OCI-LY3 (cell line): ENCODE measurements at regions not wholly inside any gene's neighbourhood (a gene's known extent, or its start where the extent isn't known, plus 50 kb on each side); places are given as distances from the start of the nearest gene placed in this dataset.

ENCODE experiments used
- H2AFZ ChIP-seq: fragments of 200-600, 300-600 bp; shearing (Covaris generic); 2 replicates; pipeline ENCODE4 v1.6.0; 2014; ENCODE audit warnings: antibody characterized with exemption, low read depth, low read length
- H3K27ac ChIP-seq: fragments of 200-600, 300-600 bp; sonication (generic); 2 replicates; pipeline ENCODE4 v1.5.1; 2014; ENCODE audit warnings: mild to moderate bottlenecking, low read length, moderate library complexity, mixed read lengths
- H3K27me3 ChIP-seq: fragments of 200-600, 300-600 bp; sonication (generic); 2 replicates; pipeline ENCODE4 v1.6.1; 2014; ENCODE audit warnings: low read depth, low read length, mixed read lengths
- H3K36me3 ChIP-seq: fragments of 200-600, 300-600 bp; sonication (generic); replicated peaks from 2 replicates; pipeline ENCODE3; 2014; ENCODE audit warnings: low read depth, low read length, mixed read lengths
- H3K4me1 ChIP-seq: fragments of 300-600, 200-600 bp; sonication (generic); 2 replicates; pipeline ENCODE4 v1.6.1; 2014; ENCODE audit warnings: low read length, mixed read lengths
- H3K4me2 ChIP-seq: fragments of 200-600, 300-600 bp; sonication (generic); 2 replicates; pipeline ENCODE4 v1.6.1; 2014; ENCODE audit warnings: low read length, mixed read lengths
- H3K4me3 ChIP-seq: fragments of 300-600, 200-600 bp; sonication (generic); 2 replicates; pipeline ENCODE4 v1.5.1; 2014; ENCODE audit warnings: antibody characterized with exemption, mild to moderate bottlenecking, low read length, moderate library complexity
- H3K79me2 ChIP-seq: fragments of 300-600, 200-600 bp; shearing (Covaris generic); 2 replicates; pipeline ENCODE4 v1.6.1; 2014; ENCODE audit warnings: mild to moderate bottlenecking, low read length, mixed read lengths
- H3K9ac ChIP-seq: fragments of 300-600, 200-600 bp; shearing (Covaris generic); 2 replicates; pipeline ENCODE4 v1.6.0; 2014; ENCODE audit warnings: mild to moderate bottlenecking, low read length, moderate library complexity
- H3K9me3 ChIP-seq: fragments of 200-600, 300-600 bp; shearing (Covaris generic); 2 replicates; pipeline ENCODE4 v1.6.1; 2014; ENCODE audit warnings: low read length, mixed read lengths; ENCODE audit not compliant: insufficient read depth
- H4K20me1 ChIP-seq: fragments of 200-600, 300-600 bp; sonication (generic); 2 replicates; pipeline ENCODE4 v1.6.1; 2016; ENCODE audit warnings: low read length, mixed read lengths; ENCODE audit not compliant: insufficient read depth
- EZH2phosphoT487 ChIP-seq: fragments of 200-600 bp; shearing (Covaris generic); IDR thresholded peaks from 2 replicates; pipeline ENCODE4 v1.6.1; 2018; ENCODE audit warnings: antibody characterized with exemption, mixed run types, low read depth
- TF ChIP-seq, protein P1 (sequence below): fragments of 200-600, 300-600 bp; sonication (generic); IDR thresholded peaks from 2 replicates; pipeline ENCODE4 v1.5.1; 2014; ENCODE audit warnings: antibody characterized with exemption, low read length, low read depth

DNA sequence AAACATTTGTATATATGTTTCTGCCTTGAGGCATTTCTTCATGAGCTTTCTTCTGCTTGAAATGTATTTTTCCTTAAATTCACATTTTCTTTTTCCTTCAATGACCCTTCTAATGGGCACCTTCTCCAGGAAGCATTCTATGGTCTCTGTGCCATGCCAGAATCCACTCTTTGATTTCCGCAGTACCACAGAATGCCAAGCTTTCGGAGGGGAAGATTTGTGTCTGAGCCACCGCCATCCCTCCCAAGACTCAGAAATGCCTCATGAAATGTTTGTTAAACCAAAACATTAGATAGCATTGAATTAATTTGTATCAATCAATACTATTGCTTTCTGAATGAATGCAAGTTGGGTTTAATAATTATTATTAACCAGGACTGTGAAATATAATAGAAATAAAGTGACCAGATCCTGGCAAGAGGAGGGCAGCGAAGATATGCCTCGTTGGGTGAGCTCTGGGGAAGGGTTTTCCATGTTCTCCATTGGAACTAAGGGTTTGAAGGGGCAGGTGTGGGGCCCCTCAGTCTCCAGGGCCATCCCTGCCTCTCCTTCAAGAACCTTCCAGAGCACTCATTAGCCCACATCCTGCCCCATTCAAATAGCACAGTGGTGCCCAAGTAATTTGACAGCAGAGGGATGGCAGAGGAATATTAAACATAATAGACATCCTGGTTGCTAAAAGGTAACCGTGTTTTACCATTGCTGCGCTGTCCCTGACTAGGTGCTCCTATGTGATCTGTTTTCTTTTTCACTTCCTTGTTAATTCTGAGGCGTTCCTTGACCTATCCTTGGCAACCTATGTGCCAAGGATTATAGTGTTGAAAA, 189.6 kb downstream of the MYCN start:
- Histone ChIP-seq H4K20me1 (no peaks in the 10 kb centered on the region), H3K9me3 (no peaks in the 10 kb centered on the region), H3K9ac (no peak overlapping the region), H3K4me1 (no peaks in the 10 kb centered on the region), H3K79me2 (no peaks in the 10 kb centered on the region), H2AFZ (no peak overlapping the region), H3K27ac (no peak overlapping the region), H3K27me3 (no peaks in the 10 kb centered on the region), H3K4me2 (no peak overlapping the region), H3K36me3 (no peaks in the 10 kb centered on the region), H3K4me3 (no peak overlapping the region)
- TF ChIP-seq EZH2phosphoT487, result no peak
- TF ChIP-seq, protein P1, sequence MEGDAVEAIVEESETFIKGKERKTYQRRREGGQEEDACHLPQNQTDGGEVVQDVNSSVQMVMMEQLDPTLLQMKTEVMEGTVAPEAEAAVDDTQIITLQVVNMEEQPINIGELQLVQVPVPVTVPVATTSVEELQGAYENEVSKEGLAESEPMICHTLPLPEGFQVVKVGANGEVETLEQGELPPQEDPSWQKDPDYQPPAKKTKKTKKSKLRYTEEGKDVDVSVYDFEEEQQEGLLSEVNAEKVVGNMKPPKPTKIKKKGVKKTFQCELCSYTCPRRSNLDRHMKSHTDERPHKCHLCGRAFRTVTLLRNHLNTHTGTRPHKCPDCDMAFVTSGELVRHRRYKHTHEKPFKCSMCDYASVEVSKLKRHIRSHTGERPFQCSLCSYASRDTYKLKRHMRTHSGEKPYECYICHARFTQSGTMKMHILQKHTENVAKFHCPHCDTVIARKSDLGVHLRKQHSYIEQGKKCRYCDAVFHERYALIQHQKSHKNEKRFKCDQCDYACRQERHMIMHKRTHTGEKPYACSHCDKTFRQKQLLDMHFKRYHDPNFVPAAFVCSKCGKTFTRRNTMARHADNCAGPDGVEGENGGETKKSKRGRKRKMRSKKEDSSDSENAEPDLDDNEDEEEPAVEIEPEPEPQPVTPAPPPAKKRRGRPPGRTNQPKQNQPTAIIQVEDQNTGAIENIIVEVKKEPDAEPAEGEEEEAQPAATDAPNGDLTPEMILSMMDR, result no peak

DNA sequence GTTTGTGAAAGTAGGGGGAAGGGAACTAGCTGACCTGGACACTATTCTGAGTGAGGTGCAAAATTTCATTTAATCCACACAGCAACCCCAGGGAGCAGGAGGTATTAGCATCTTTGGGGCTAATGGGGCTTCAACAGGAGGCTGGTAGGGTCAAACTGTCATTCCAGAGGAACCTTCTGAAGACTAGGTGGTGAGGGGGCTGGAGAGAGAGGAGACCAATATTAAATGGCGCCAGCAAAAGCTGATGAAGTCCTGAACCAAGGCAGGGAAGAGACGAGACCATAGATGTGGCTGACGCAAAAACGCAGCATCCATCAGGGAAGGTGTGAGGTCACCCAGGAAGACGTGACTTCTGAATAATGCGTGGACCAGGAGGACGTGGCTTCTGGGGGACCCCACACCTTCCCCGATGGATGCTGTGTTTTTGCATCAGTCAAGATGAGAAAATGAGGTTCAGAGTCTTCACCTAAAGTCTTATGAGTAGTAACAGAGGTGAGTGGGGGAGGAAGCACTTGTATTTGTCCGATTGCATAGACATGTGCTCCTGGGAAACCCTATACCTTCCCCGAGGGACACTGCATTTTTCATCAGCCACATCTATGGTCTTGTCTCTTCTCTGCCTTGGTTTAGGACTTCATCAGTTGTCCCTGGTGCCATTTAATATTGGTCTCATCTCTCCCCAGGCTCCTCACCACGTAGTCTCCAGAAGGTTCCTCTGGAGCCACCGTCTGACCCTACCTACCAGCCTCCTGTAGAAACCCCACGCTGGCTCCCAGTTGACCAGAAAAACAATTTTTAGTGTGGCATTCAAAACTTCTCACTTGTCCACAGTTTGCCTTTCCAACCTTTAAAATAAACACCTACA, 188.6 kb downstream of the MYCN start:
- H3K9ac ChIP-seq, result no peak overlapping the region
- H3K9me3 ChIP-seq, result no peaks in the 10 kb centered on the region
- no peaks in the 10 kb centered on the region for H3K27me3 ChIP-seq
- no peaks in the 10 kb centered on the region for H4K20me1 ChIP-seq
- no peaks in the 10 kb centered on the region for H3K4me1 ChIP-seq
- H3K4me2 ChIP-seq, result no peak overlapping the region
- H3K79me2 ChIP-seq, result no peaks in the 10 kb centered on the region
- H3K4me3 ChIP-seq, result no peak overlapping the region
- no peak overlapping the region for H3K27ac ChIP-seq
- TF ChIP-seq, protein P1, result no peak
- TF ChIP-seq EZH2phosphoT487, result no peak
- H2AFZ ChIP-seq, result no peak overlapping the region
- no peaks in the 10 kb centered on the region for H3K36me3 ChIP-seq

DNA sequence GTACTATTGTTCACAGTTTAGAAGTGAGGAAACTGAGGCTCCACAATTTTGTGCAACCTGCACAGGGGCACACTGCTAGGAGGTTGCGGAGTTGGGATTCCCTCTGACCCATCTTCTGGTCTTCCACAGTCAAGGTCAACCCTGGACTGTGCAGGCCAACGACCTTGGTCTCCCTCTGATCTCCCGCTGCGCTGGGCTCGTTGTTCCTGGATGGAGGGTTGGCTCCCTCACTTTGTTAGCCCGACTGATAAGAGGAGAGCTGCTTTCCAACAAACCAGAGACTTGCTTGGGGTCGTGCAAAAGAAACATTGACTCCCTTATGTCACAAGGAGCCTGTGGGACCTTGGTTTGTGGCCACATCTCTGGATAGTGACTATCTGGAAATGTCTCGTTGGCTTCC, 187.6 kb downstream of the MYCN start:
- no peak overlapping the region for H2AFZ ChIP-seq
- no peak overlapping the region for H3K27ac ChIP-seq
- H3K9me3 ChIP-seq, result no peaks in the 10 kb centered on the region
- no peaks in the 10 kb centered on the region for H3K4me1 ChIP-seq
- TF ChIP-seq EZH2phosphoT487, result no peak
- TF ChIP-seq, protein P1, result no peak
- no peaks in the 10 kb centered on the region for H4K20me1 ChIP-seq
- no peak overlapping the region for H3K4me3 ChIP-seq
- H3K36me3 ChIP-seq, result no peaks in the 10 kb centered on the region
- no peak overlapping the region for H3K4me2 ChIP-seq
- no peak overlapping the region for H3K9ac ChIP-seq
- H3K27me3 ChIP-seq, result no peaks in the 10 kb centered on the region
- no peaks in the 10 kb centered on the region for H3K79me2 ChIP-seq

DNA sequence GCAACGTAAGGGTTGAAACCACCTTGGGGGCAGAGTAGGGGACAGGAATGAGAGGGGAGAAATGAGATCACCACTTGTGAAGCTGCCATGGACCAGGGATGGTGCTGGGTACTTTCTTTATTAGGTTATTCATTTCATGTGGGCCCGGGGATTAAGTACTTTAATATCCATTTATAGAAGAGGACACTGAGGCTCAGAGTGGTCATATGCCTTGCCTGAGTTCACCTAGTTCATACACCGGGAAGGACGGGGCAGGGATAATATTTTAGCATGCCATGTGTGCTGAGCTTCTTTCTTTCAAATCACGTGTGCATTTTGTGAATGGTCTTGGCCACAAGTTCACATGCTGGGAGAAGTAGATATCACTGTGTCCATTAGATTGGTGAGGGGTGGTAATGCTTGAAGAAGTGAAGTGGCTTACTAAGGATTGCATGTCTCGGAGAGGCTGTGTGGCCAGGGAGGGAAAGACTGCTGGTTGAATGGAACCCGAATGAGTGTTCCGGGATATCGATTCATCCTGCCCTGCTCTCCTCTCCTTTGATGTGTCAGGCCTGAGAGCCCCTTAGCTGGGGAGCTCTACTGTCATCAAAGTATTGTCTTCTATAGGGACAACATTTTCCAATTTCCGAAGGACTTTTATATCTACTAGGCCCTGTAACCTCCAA, 187.1 kb downstream of the MYCN start:
- H3K27ac ChIP-seq, result no peak overlapping the region

More for the DNA sequence above, 187.1 kb downstream of the MYCN start:
- H3K9me3 ChIP-seq, result no peaks in the 10 kb centered on the region
- TF ChIP-seq, protein P1, result no peak
- TF ChIP-seq EZH2phosphoT487, result no peak
- H3K36me3 ChIP-seq, result no peaks in the 10 kb centered on the region
- H3K79me2 ChIP-seq, result no peaks in the 10 kb centered on the region
- H3K4me2 ChIP-seq, result no peak overlapping the region
- H3K9ac ChIP-seq, result no peak overlapping the region
- H2AFZ ChIP-seq, result no peak overlapping the region
- H3K4me3 ChIP-seq, result no peak overlapping the region
- H4K20me1 ChIP-seq, result no peaks in the 10 kb centered on the region
- H3K27me3 ChIP-seq, result no peaks in the 10 kb centered on the region
- H3K4me1 ChIP-seq, result no peaks in the 10 kb centered on the region
